ENCODE measurements at regions not wholly inside any gene's neighbourhood (a gene's known extent, or its start where the extent isn't known, plus 50 kb on each side); places are given as distances from the start of the nearest gene placed in this dataset.

DNA sequence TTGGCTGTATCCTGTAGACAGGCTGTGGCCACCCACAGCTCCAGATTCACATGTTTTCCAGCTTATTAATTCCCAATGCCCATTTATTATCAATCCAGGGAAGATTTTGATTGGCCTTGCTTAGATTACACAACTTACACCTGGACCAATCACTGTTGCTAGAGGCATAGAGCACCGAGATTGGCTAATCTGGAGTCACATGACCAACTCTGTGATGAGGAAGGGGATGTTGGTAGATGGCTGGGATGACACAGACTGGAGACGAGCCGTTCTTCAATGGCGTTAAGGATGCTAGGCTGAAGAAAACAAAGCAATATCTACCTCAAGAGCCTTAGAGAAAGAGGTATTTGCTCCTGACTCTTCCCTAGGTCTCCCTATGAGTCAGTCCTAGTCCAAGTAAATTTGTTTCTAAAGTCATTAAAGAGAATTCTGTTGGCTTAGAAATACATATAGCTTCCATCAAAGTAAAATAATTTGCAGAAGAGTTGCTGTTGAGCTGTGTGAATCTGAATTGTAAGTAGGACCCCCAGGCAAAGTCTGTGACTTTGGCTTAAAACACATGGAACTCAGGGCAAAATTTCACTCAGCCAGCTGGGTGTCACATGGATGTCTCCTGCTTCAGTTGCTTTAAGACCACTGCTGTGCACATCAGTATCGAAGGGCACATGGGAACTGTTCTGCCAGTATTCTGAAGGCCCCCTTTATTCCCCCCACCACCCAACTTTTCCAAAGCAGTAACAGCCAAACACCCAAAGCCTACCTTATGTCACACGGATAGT is 326.4 kb upstream of the KLF4 start:
- Histone ChIP-seq H3K27me3 (no peaks in the 10 kb centered on the region), H3K9me3 (no peaks in the 10 kb centered on the region), H3K4me3 (no peak overlapping the region), H3K27ac (peak overlapping the region in 3 of 4 donors; percentile 26 to 57 (median 44)), H3K4me1 (peaks cover 0 to 28% (median 17%) of the 10 kb centered on the region in 4 donors), H3K36me3 (no peaks in the 10 kb centered on the region)
- 69 to 79% methylated on average over 5 to 6 of the region's 6 CpGs for WGBS, 2 donors (ENCODE audit: low coverage in 1 of 2)
- DNase-seq = no peak
- in situ Hi-C loops (cut with MboI; ENCODE audit: low pct_ligation_motif_present in 1 of 4, low pct_unique_long_range_greater_than_20kb in 1 of 4, low sequenced_read_pairs in 3 of 4) = loop anchor here in 1 of 4 donors (25.0 kb wide), 1 partner anchor 746 kb away; no protein-coding TSS in a partner anchor
- TF ChIP-seq EP300 (IDR thresholded peaks at IDR 0.05; ENCODE audit: low read depth) (no peak), POLR2A (IDR thresholded peaks at IDR 0.05) (no peak), POLR2AphosphoS5 (IDR thresholded peaks at IDR 0.05) (no peak), CTCF (IDR thresholded peaks at IDR 0.05) (no peak)
- intact Hi-C loops (cut with DNase I; ENCODE audit: low total_unique reads) = no loop called here

DNA sequence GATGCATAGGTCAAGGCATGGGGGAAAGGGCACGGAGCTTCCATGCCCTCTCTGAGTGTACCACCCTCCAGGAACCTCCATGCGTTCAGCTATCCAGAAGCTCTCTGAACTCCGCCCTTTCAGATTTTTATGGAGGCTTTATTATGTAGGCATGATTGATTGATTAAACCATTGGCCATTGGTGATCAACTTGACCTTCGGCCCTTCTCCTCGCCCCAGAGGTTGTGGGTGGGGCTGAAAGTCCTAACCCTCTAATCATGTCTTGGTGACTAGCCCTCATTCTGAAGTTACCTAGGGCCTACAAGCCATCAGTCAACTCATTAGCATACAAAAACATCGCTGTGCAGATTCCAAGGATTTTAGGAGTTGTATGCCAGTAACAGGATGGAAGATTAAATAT is 323.7 kb upstream of the KLF4 start:
- intact Hi-C loops (cut with DNase I; ENCODE audit: low total_unique reads) (no loop called here), in situ Hi-C loops (cut with MboI; ENCODE audit: low pct_ligation_motif_present in 1 of 4, low pct_unique_long_range_greater_than_20kb in 1 of 4, low sequenced_read_pairs in 3 of 4) (loop anchor here in 1 of 4 donors (25.0 kb wide), 1 partner anchor 749 kb away; no protein-coding TSS in a partner anchor)
- 85 to 92% methylated on average over 4 to 6 of the region's 6 CpGs for WGBS, 2 donors (ENCODE audit: low coverage in 1 of 2)
- no peaks in the 10 kb centered on the region for H3K36me3 ChIP-seq
- H3K9me3 ChIP-seq = no peaks in the 10 kb centered on the region
- no peak overlapping the region for H3K4me3 ChIP-seq
- TF ChIP-seq EP300 (IDR thresholded peaks at IDR 0.05; ENCODE audit: low read depth) = no peak
- TF ChIP-seq POLR2AphosphoS5 (IDR thresholded peaks at IDR 0.05) = no peak
- TF ChIP-seq CTCF (IDR thresholded peaks at IDR 0.05) = no peak
- TF ChIP-seq POLR2A (IDR thresholded peaks at IDR 0.05) = no peak
- H3K4me1 ChIP-seq = peaks cover 0 to 12% (median 10%) of the 10 kb centered on the region in 4 donors
- H3K27ac ChIP-seq = no peak overlapping the region
- DNase-seq = no peak
- H3K27me3 ChIP-seq = no peaks in the 10 kb centered on the region

- in situ Hi-C loops (cut with MboI; ENCODE audit: low pct_ligation_motif_present in 1 of 4, low pct_unique_long_range_greater_than_20kb in 1 of 4, low sequenced_read_pairs in 3 of 4) (loop anchor here in 1 of 4 donors (25.0 kb wide), 1 partner anchor 752 kb away; no protein-coding TSS in a partner anchor), intact Hi-C loops (cut with DNase I; ENCODE audit: low total_unique reads) (no loop called here)
- TF ChIP-seq CTCF (IDR thresholded peaks at IDR 0.05) = no peak
- peak in 2 of 3 donors; percentile 16 to 53 for TF ChIP-seq POLR2AphosphoS5 (IDR thresholded peaks at IDR 0.05)
- no peak for TF ChIP-seq EP300 (IDR thresholded peaks at IDR 0.05; ENCODE audit: low read depth)
- no peak for TF ChIP-seq POLR2A (IDR thresholded peaks at IDR 0.05)
- H3K36me3 ChIP-seq = no peaks in the 10 kb centered on the region
- WGBS, 2 donors (ENCODE audit: low coverage in 1 of 2) = 75% methylated on average over 4 to 6 of the region's 6 CpGs
- H3K4me1 ChIP-seq = peaks cover 0 to 4% (median 0%) of the 10 kb centered on the region in 4 donors
- DNase-seq = peak; percentile 37
- H3K4me3 ChIP-seq = no peak overlapping the region
- H3K27ac ChIP-seq = no peak overlapping the region
- H3K9me3 ChIP-seq = no peaks in the 10 kb centered on the region
- no peaks in the 10 kb centered on the region for H3K27me3 ChIP-seq
Measured at GRCh38 chr9:107810461-107810961, 320.9 kb upstream of the KLF4 start.

DNA sequence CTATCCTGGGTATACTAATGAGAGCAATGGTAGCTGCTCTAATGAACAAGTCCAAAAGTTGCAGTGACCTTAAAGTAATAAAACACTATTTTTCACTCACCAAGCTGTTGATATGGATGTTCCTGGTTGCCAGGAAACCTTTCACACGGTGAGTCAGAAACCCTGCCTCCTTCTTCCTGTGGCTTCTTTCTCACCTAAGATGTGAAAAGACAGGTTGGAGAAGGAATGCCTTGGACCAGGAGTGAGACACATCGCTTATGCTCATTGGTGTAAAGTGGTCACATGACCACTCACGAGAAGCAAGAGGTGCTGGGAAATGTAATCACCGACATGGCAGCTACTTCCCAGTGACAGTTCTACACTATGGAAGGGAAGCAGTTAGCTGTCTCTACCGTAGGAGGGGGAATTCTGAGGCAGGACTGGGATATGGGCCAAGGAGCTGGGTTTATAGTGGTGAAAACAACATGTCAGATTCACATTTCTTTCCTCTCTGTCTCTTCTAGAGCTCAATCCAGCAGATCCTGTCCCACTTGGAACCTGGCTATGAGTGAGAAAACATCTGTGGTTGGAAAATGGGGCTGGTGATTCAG is 320.4 kb upstream of the KLF4 start:
- intact Hi-C loops (cut with DNase I; ENCODE audit: low total_unique reads) (no loop called here), in situ Hi-C loops (cut with MboI; ENCODE audit: low pct_ligation_motif_present in 1 of 4, low pct_unique_long_range_greater_than_20kb in 1 of 4, low sequenced_read_pairs in 3 of 4) (loop anchor here in 1 of 4 donors (25.0 kb wide), 1 partner anchor 752 kb away; no protein-coding TSS in a partner anchor)
- H3K27ac ChIP-seq = no peak overlapping the region
- peaks cover 0 to 4% (median 0%) of the 10 kb centered on the region in 4 donors for H3K4me1 ChIP-seq
- TF ChIP-seq POLR2A (IDR thresholded peaks at IDR 0.05) (no peak), EP300 (IDR thresholded peaks at IDR 0.05; ENCODE audit: low read depth) (no peak), POLR2AphosphoS5 (IDR thresholded peaks at IDR 0.05) (no peak), CTCF (IDR thresholded peaks at IDR 0.05) (no peak)
- WGBS, 2 donors (ENCODE audit: low coverage in 1 of 2) = 54 to 86% methylated on average over 2 to 5 of the region's 5 CpGs
- DNase-seq = peak; percentile 18
- no peaks in the 10 kb centered on the region for H3K27me3 ChIP-seq
- no peak overlapping the region for H3K4me3 ChIP-seq
- H3K36me3 ChIP-seq = no peaks in the 10 kb centered on the region
- H3K9me3 ChIP-seq = no peaks in the 10 kb centered on the region

All from transverse colon (tissue), 4 donors.